ENCODE measurements at regions not wholly inside any gene's neighbourhood (a gene's known extent, or its start where the extent isn't known, plus 50 kb on each side); places are given as distances from the start of the nearest gene placed in this dataset.

GRCh38 chr3:104127830-104128229 is 1238.9 kb upstream of the ALCAM start:
- POLR2A ChIA-PET = interaction anchor here (0.6 kb wide), 1 partner anchor 57 kb away, joined by 3 read pairs; no protein-coding TSS in a partner anchor
- H3K27me3 ChIP-seq (ENCODE audit: control insufficient read depth, insufficient read depth, low read length) = no peaks in the 10 kb centered on the region
- H3K9me3 ChIP-seq (ENCODE audit: control insufficient read depth, insufficient read depth, low read depth, low read length) = no peaks in the 10 kb centered on the region
- DNase-seq (ENCODE audit: low read depth, low spot score) (no peak), ATAC-seq (no peak)
- H3K36me3 ChIP-seq (ENCODE audit: control insufficient read depth, insufficient read depth, low read length) = no peaks in the 10 kb centered on the region
- TF ChIP-seq POLR2AphosphoS5 (IDR thresholded peaks at IDR 0.05; ENCODE audit: low read depth, low read length) (no peak), TCF7L2 (IDR thresholded peaks at IDR 0.05; ENCODE audit: low read depth, low read length) (no peak), REST (IDR thresholded peaks at IDR 0.05; ENCODE audit: insufficient read depth in 1 of 2, low read depth in 2 of 2, low read length in 1 of 2) (no peak), SIN3A (IDR thresholded peaks at IDR 0.05; ENCODE audit: borderline replicate concordance, insufficient read depth, low read depth, low read length) (no peak)
- TF ChIP-seq, protein P1, sequence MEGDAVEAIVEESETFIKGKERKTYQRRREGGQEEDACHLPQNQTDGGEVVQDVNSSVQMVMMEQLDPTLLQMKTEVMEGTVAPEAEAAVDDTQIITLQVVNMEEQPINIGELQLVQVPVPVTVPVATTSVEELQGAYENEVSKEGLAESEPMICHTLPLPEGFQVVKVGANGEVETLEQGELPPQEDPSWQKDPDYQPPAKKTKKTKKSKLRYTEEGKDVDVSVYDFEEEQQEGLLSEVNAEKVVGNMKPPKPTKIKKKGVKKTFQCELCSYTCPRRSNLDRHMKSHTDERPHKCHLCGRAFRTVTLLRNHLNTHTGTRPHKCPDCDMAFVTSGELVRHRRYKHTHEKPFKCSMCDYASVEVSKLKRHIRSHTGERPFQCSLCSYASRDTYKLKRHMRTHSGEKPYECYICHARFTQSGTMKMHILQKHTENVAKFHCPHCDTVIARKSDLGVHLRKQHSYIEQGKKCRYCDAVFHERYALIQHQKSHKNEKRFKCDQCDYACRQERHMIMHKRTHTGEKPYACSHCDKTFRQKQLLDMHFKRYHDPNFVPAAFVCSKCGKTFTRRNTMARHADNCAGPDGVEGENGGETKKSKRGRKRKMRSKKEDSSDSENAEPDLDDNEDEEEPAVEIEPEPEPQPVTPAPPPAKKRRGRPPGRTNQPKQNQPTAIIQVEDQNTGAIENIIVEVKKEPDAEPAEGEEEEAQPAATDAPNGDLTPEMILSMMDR (IDR thresholded peaks at IDR 0.05) = no peak
- in situ Hi-C loops (cut with HindIII; ENCODE audit: low pct_unique_long_range_greater_than_20kb, low sequenced_read_pairs) = no loop called here
- H3K4me1 ChIP-seq (ENCODE audit: control insufficient read depth, insufficient read depth, low read length) = no peaks in the 10 kb centered on the region
- H3K27ac ChIP-seq (ENCODE audit: low read length) = no peak overlapping the region
- no TSS peak for BruUV-seq (replicated peaks)
- intact Hi-C loops (cut with micrococcal nuclease; ENCODE audit: unreplicated experiment) = no loop called here
- CTCF ChIA-PET = no interaction called here
- no peak overlapping the region for H3K4me3 ChIP-seq (ENCODE audit: low read depth in 2 of 2, low read length in 2 of 2)

DNA sequence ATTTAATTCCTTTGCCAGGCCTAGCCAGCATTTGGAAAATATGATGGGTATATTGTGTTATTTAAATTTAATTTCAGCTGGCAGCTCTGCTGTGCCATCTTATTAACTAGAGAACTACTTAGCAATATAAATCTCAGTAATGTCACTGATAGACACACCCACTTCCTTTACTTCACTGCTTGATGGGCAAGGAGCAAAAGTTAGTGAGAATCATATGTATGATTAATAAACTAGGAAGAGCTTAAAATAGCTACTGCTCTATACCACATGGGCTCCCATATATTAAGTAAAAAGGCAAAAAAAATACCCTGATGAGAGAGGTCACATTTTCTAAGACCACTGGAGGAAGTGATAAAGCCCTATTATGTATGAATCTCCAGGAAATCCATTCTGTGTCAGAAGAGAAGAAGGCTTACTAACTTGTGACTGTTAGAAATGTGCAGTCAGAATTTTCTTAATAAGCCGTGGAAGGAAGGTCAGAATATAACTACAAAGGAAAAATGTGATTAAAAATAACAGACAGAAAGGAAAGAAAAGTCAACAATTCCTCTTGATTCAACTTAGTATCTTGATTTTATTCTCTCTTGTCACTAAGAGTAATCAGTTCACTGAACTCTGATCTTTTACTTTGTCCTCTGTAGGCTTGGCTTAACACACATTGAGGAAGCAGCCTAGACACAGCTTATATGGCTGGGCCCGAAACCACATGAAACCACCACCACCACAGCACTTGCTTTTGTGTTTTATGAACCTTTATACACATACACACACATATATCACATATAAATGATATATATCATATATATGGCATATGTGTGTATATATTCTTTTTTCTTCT is 1233.9 kb upstream of the ALCAM start:
- DNase-seq (ENCODE audit: low read depth, low spot score) = no peak
- Histone ChIP-seq H3K36me3 (ENCODE audit: control insufficient read depth, insufficient read depth, low read length) (no peaks in the 10 kb centered on the region), H3K4me1 (ENCODE audit: control insufficient read depth, insufficient read depth, low read length) (no peaks in the 10 kb centered on the region), H3K27me3 (ENCODE audit: control insufficient read depth, insufficient read depth, low read length) (no peaks in the 10 kb centered on the region), H3K27ac (ENCODE audit: low read length) (no peak overlapping the region), H3K9me3 (ENCODE audit: control insufficient read depth, insufficient read depth, low read depth, low read length) (peaks cover 8% of the 10 kb centered on the region; the same call in 1 of the 2 replicates), H3K4me3 (ENCODE audit: low read depth in 2 of 2, low read length in 2 of 2) (no peak overlapping the region)
- ATAC-seq = no peak
- in situ Hi-C loops (cut with HindIII; ENCODE audit: low pct_unique_long_range_greater_than_20kb, low sequenced_read_pairs) = no loop called here
- TF ChIP-seq SIN3A (IDR thresholded peaks at IDR 0.05; ENCODE audit: borderline replicate concordance, insufficient read depth, low read depth, low read length) = no peak
- TF ChIP-seq, protein P1 (IDR thresholded peaks at IDR 0.05) = no peak
- TF ChIP-seq REST (IDR thresholded peaks at IDR 0.05; ENCODE audit: insufficient read depth in 1 of 2, low read depth in 2 of 2, low read length in 1 of 2) = no peak
- no peak for TF ChIP-seq POLR2AphosphoS5 (IDR thresholded peaks at IDR 0.05; ENCODE audit: low read depth, low read length)
- no peak for TF ChIP-seq TCF7L2 (IDR thresholded peaks at IDR 0.05; ENCODE audit: low read depth, low read length)
- no TSS peak for BruUV-seq (replicated peaks)
- intact Hi-C loops (cut with micrococcal nuclease; ENCODE audit: unreplicated experiment) = no loop called here
- ChIA-PET CTCF (no interaction called here), POLR2A (no interaction called here)
